ENCODE measurements at regions not wholly inside any gene's neighbourhood (a gene's known extent, or its start where the extent isn't known, plus 50 kb on each side); places are given as distances from the start of the nearest gene placed in this dataset.

DNA sequence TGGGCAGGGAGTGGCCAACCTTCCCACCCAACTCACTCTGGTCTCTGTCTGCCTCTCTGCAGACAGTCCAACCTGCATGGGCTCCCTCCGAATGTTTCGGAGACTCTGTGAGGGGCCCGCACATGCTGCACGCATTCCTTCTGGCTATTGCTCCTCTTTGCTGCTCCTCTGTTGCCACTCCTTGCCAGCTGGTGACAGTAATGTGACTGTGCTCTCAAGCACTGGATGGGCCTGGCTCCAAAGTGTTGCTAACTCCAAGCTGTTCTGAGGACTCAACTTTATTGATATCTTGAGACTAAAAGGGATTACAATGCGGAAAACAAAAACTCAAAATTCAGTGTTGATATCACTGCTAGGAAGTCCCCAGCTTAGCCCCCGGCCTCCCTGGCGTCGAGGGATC, 105.4 kb upstream of the KIF5B start:
- no peak overlapping the region for H3K56ac ChIP-seq (ENCODE audit: low read length)
- H3K23ac ChIP-seq (ENCODE audit: low read length), result no peak overlapping the region
- H3K36me3 ChIP-seq (ENCODE audit: control insufficient read depth, insufficient read depth, low read length), result no peaks in the 10 kb centered on the region
- H3K79me2 ChIP-seq (ENCODE audit: control insufficient read depth, insufficient read depth, low read length), result no peaks in the 10 kb centered on the region
- no peak overlapping the region for H3K4ac ChIP-seq (ENCODE audit: low read depth, low read length)
- DNase-seq, result no peak
- H3K27me3 ChIP-seq (ENCODE audit: insufficient read depth, low read length, poor library complexity), result no peaks in the 10 kb centered on the region
- no CpG with 5 or more reads among the region's 8 CpGs for WGBS (ENCODE audit: extremely low coverage, insufficient coverage, low lambda C conversion rate)
- no peaks in the 10 kb centered on the region for H3K4me1 ChIP-seq (ENCODE audit: control insufficient read depth, low read depth, low read length)
- H3K18ac ChIP-seq (ENCODE audit: low read length), result no peak overlapping the region
- H3K4me3 ChIP-seq (ENCODE audit: low read length), result no peak overlapping the region
- no peak overlapping the region for H3K9ac ChIP-seq (ENCODE audit: low read length)
- H3K27ac ChIP-seq (ENCODE audit: low read depth, low read length), result no peak overlapping the region
- H3K79me1 ChIP-seq (ENCODE audit: low read length), result no peaks in the 10 kb centered on the region
- H3K4me2 ChIP-seq (ENCODE audit: low read length), result no peak overlapping the region
- H2BK15ac ChIP-seq (replicated peaks; ENCODE audit: low read depth), result no peak overlapping the region
- no peak overlapping the region for H4K8ac ChIP-seq (ENCODE audit: low read depth, low read length)
- no peak overlapping the region for H4K5ac ChIP-seq (ENCODE audit: low read length)
- no peak overlapping the region for H2BK5ac ChIP-seq (ENCODE audit: low read length)
- no peak overlapping the region for H2BK120ac ChIP-seq (ENCODE audit: low read depth, low read length)
- no peak overlapping the region for H2AK5ac ChIP-seq (ENCODE audit: low read length)

GRCh38 chr10:32160864-32161263, 104.6 kb upstream of the KIF5B start:
- no peaks in the 10 kb centered on the region for H3K4me1 ChIP-seq (ENCODE audit: control insufficient read depth, low read depth, low read length)
- no peaks in the 10 kb centered on the region for H3K36me3 ChIP-seq (ENCODE audit: control insufficient read depth, insufficient read depth, low read length)
- H2BK5ac ChIP-seq (ENCODE audit: low read length), result no peak overlapping the region
- no peak overlapping the region for H3K56ac ChIP-seq (ENCODE audit: low read length)
- no peaks in the 10 kb centered on the region for H3K79me2 ChIP-seq (ENCODE audit: control insufficient read depth, insufficient read depth, low read length)
- H3K18ac ChIP-seq (ENCODE audit: low read length), result no peak overlapping the region
- no peak overlapping the region for H3K4me2 ChIP-seq (ENCODE audit: low read length)
- H4K5ac ChIP-seq (ENCODE audit: low read length), result no peak overlapping the region
- no peak overlapping the region for H3K4ac ChIP-seq (ENCODE audit: low read depth, low read length)
- H2AK5ac ChIP-seq (ENCODE audit: low read length), result no peak overlapping the region
- no peaks in the 10 kb centered on the region for H3K27me3 ChIP-seq (ENCODE audit: insufficient read depth, low read length, poor library complexity)
- no peak overlapping the region for H2BK15ac ChIP-seq (replicated peaks; ENCODE audit: low read depth)
- H3K27ac ChIP-seq (ENCODE audit: low read depth, low read length), result no peak overlapping the region
- DNase-seq, result no peak
- no peak overlapping the region for H3K23ac ChIP-seq (ENCODE audit: low read length)
- H4K8ac ChIP-seq (ENCODE audit: low read depth, low read length), result no peak overlapping the region
- H3K79me1 ChIP-seq (ENCODE audit: low read length), result no peaks in the 10 kb centered on the region
- no peak overlapping the region for H2BK120ac ChIP-seq (ENCODE audit: low read depth, low read length)
- no CpG with 5 or more reads among the region's 2 CpGs for WGBS (ENCODE audit: extremely low coverage, insufficient coverage, low lambda C conversion rate)
- H3K4me3 ChIP-seq (ENCODE audit: low read length), result no peak overlapping the region
- H3K9ac ChIP-seq (ENCODE audit: low read length), result no peak overlapping the region

DNA sequence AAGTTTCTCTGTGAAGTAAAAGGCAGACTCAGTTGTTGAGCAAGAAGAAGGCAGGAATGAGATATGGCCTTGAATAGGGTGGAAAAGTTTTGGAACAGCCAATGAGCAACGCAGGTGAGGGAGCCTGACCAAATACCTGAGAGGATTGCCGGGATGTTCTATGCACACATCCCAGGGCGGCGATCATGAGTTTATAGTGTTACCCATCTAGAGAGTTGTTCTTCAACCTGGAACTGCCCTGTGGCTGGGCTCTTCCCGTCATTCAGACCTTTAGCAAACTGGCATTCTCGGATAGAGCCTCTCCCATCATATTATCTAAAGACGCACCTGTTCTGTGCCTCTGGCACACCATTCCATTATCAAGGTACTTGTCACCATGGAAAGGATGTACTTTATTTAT, 103.0 kb upstream of the KIF5B start:
- H4K8ac ChIP-seq (ENCODE audit: low read depth, low read length), result no peak overlapping the region
- H3K79me1 ChIP-seq (ENCODE audit: low read length), result no peaks in the 10 kb centered on the region
- no peak overlapping the region for H2BK5ac ChIP-seq (ENCODE audit: low read length)
- no peaks in the 10 kb centered on the region for H3K79me2 ChIP-seq (ENCODE audit: control insufficient read depth, insufficient read depth, low read length)
- H3K4me1 ChIP-seq (ENCODE audit: control insufficient read depth, low read depth, low read length), result no peaks in the 10 kb centered on the region
- H3K4me3 ChIP-seq (ENCODE audit: low read length), result no peak overlapping the region
- no peak overlapping the region for H4K5ac ChIP-seq (ENCODE audit: low read length)
- no peak overlapping the region for H2BK15ac ChIP-seq (replicated peaks; ENCODE audit: low read depth)
- no peaks in the 10 kb centered on the region for H3K27me3 ChIP-seq (ENCODE audit: insufficient read depth, low read length, poor library complexity)
- H3K27ac ChIP-seq (ENCODE audit: low read depth, low read length), result no peak overlapping the region
- H3K36me3 ChIP-seq (ENCODE audit: control insufficient read depth, insufficient read depth, low read length), result no peaks in the 10 kb centered on the region
- H3K56ac ChIP-seq (ENCODE audit: low read length), result no peak overlapping the region
- H2BK120ac ChIP-seq (ENCODE audit: low read depth, low read length), result no peak overlapping the region
- no peak overlapping the region for H3K9ac ChIP-seq (ENCODE audit: low read length)
- no peak overlapping the region for H3K4ac ChIP-seq (ENCODE audit: low read depth, low read length)
- no peak overlapping the region for H3K4me2 ChIP-seq (ENCODE audit: low read length)
- no peak for DNase-seq
- no CpG with 5 or more reads among the region's 7 CpGs for WGBS (ENCODE audit: extremely low coverage, insufficient coverage, low lambda C conversion rate)
- no peak overlapping the region for H3K18ac ChIP-seq (ENCODE audit: low read length)
- no peak overlapping the region for H2AK5ac ChIP-seq (ENCODE audit: low read length)
- no peak overlapping the region for H3K23ac ChIP-seq (ENCODE audit: low read length)

- no peak overlapping the region for H3K27ac ChIP-seq (ENCODE audit: low read depth, low read length)
- no peak overlapping the region for H3K18ac ChIP-seq (ENCODE audit: low read length)
- H3K36me3 ChIP-seq (ENCODE audit: control insufficient read depth, insufficient read depth, low read length), result no peaks in the 10 kb centered on the region
- DNase-seq, result no peak
- H3K4me2 ChIP-seq (ENCODE audit: low read length), result no peak overlapping the region
- H3K79me2 ChIP-seq (ENCODE audit: control insufficient read depth, insufficient read depth, low read length), result no peaks in the 10 kb centered on the region
- H3K9ac ChIP-seq (ENCODE audit: low read length), result no peak overlapping the region
- H2BK5ac ChIP-seq (ENCODE audit: low read length), result no peak overlapping the region
- no peak overlapping the region for H3K23ac ChIP-seq (ENCODE audit: low read length)
- H3K4ac ChIP-seq (ENCODE audit: low read depth, low read length), result no peak overlapping the region
- no peaks in the 10 kb centered on the region for H3K4me1 ChIP-seq (ENCODE audit: control insufficient read depth, low read depth, low read length)
- no peak overlapping the region for H3K4me3 ChIP-seq (ENCODE audit: low read length)
- no peak overlapping the region for H4K5ac ChIP-seq (ENCODE audit: low read length)
- no CpG with 5 or more reads among the region's 4 CpGs for WGBS (ENCODE audit: extremely low coverage, insufficient coverage, low lambda C conversion rate)
- H2BK15ac ChIP-seq (replicated peaks; ENCODE audit: low read depth), result no peak overlapping the region
- no peaks in the 10 kb centered on the region for H3K79me1 ChIP-seq (ENCODE audit: low read length)
- H3K27me3 ChIP-seq (ENCODE audit: insufficient read depth, low read length, poor library complexity), result no peaks in the 10 kb centered on the region
- H2AK5ac ChIP-seq (ENCODE audit: low read length), result no peak overlapping the region
- H4K8ac ChIP-seq (ENCODE audit: low read depth, low read length), result no peak overlapping the region
- no peak overlapping the region for H2BK120ac ChIP-seq (ENCODE audit: low read depth, low read length)
- H3K56ac ChIP-seq (ENCODE audit: low read length), result no peak overlapping the region
Observed at GRCh38 chr10:32156031-32156495, 99.8 kb upstream of the KIF5B start.

DNA sequence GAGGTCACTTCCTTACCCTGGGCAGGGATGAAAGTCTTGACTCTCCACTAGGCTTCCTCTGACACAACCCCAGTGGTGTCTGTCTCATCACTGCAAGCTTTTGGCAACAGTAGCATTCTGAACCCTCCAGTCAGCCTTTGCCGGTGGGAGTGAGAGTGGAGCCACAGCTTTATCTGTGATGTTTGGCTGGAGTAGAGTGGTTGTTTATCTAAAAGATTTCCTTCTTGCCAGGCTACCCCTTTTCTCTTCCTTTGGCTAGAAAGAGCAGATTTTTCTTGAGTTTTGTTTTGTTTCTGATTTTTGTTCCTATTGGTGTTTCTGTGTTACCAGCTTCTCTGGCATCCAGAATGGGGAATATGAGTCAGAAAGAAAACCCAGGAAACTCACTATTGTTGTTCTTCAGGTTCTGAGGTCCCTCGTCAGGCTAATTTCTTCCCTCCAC, 98.9 kb upstream of the KIF5B start:
- H3K27me3 ChIP-seq (ENCODE audit: insufficient read depth, low read length, poor library complexity), result no peaks in the 10 kb centered on the region
- no peaks in the 10 kb centered on the region for H3K79me2 ChIP-seq (ENCODE audit: control insufficient read depth, insufficient read depth, low read length)
- peak overlapping the region; percentile 14 for H3K18ac ChIP-seq (ENCODE audit: low read length)
- peaks cover 4% of the 10 kb centered on the region for H3K4me1 ChIP-seq (ENCODE audit: control insufficient read depth, low read depth, low read length)
- H3K4me2 ChIP-seq (ENCODE audit: low read length), result no peak overlapping the region
- H3K4me3 ChIP-seq (ENCODE audit: low read length), result no peak overlapping the region
- peak overlapping the region; percentile 22 for H3K4ac ChIP-seq (ENCODE audit: low read depth, low read length)
- H4K5ac ChIP-seq (ENCODE audit: low read length), result no peak overlapping the region
- H3K23ac ChIP-seq (ENCODE audit: low read length), result no peak overlapping the region
- H2BK120ac ChIP-seq (ENCODE audit: low read depth, low read length), result no peak overlapping the region
- no peak overlapping the region for H2BK15ac ChIP-seq (replicated peaks; ENCODE audit: low read depth)
- H3K27ac ChIP-seq (ENCODE audit: low read depth, low read length), result no peak overlapping the region
- H3K9ac ChIP-seq (ENCODE audit: low read length), result no peak overlapping the region
- no peak overlapping the region for H3K56ac ChIP-seq (ENCODE audit: low read length)
- no peak overlapping the region for H2BK5ac ChIP-seq (ENCODE audit: low read length)
- H3K36me3 ChIP-seq (ENCODE audit: control insufficient read depth, insufficient read depth, low read length), result no peaks in the 10 kb centered on the region
- no peak overlapping the region for H2AK5ac ChIP-seq (ENCODE audit: low read length)
- DNase-seq, result no peak
- WGBS (ENCODE audit: extremely low coverage, insufficient coverage, low lambda C conversion rate), result no CpG with 5 or more reads among the region's 2 CpGs
- H4K8ac ChIP-seq (ENCODE audit: low read depth, low read length), result no peak overlapping the region
- H3K79me1 ChIP-seq (ENCODE audit: low read length), result no peaks in the 10 kb centered on the region

DNA sequence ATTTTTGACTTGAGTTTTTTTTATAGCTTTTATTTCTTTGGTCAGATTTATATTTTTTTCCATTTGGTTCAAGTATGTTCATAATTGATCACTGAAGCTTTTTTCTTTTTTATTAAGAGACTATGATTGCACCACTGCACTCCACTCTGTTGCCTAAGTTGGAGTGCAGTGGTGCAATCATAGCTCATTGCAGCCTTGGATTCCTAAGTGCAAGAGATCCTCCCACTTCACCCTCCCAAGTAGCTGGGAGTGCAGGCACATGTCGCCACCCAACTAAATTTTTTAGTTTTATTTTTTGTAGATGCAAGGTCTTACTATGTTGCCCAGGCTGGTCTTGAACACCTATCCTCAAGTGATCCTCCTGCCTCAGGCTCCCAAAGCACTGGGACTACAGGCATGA, 97.7 kb upstream of the KIF5B start:
- Histone ChIP-seq H2AK5ac (ENCODE audit: low read length) (no peak overlapping the region), H3K36me3 (ENCODE audit: control insufficient read depth, insufficient read depth, low read length) (no peaks in the 10 kb centered on the region), H3K27ac (ENCODE audit: low read depth, low read length) (no peak overlapping the region), H3K18ac (ENCODE audit: low read length) (no peak overlapping the region), H3K56ac (ENCODE audit: low read length) (no peak overlapping the region), H3K23ac (ENCODE audit: low read length) (no peak overlapping the region), H2BK120ac (ENCODE audit: low read depth, low read length) (no peak overlapping the region), H3K4me1 (ENCODE audit: control insufficient read depth, low read depth, low read length) (peaks cover 9% of the 10 kb centered on the region), H3K79me1 (ENCODE audit: low read length) (no peaks in the 10 kb centered on the region), H3K9ac (ENCODE audit: low read length) (no peak overlapping the region), H3K79me2 (ENCODE audit: control insufficient read depth, insufficient read depth, low read length) (no peaks in the 10 kb centered on the region), H3K4me3 (ENCODE audit: low read length) (no peak overlapping the region), H2BK5ac (ENCODE audit: low read length) (no peak overlapping the region), H2BK15ac (replicated peaks; ENCODE audit: low read depth) (no peak overlapping the region), H3K4ac (ENCODE audit: low read depth, low read length) (no peak overlapping the region), H3K27me3 (ENCODE audit: insufficient read depth, low read length, poor library complexity) (no peaks in the 10 kb centered on the region), H4K5ac (ENCODE audit: low read length) (no peak overlapping the region), H3K4me2 (ENCODE audit: low read length) (no peak overlapping the region), H4K8ac (ENCODE audit: low read depth, low read length) (no peak overlapping the region)
- WGBS (ENCODE audit: extremely low coverage, insufficient coverage, low lambda C conversion rate), result no CpG with 5 or more reads among the region's 1 CpG
- DNase-seq, result no peak
